ENCODE measurements at regions not wholly inside any gene's neighbourhood (a gene's known extent, or its start where the extent isn't known, plus 50 kb on each side); places are given as distances from the start of the nearest gene placed in this dataset.
"Not testable (repeated sequence)": the region's sequence is repeated elsewhere in the genome, so short reads cannot be mapped to it uniquely, and the experiment has no call there.

- in situ Hi-C loops (cut with HindIII; ENCODE audit: low sequenced_read_pairs): no loop called here
- no peak overlapping the region for H3K4me3 ChIP-seq (ENCODE audit: low read depth, low read length)
- DNase-seq (ENCODE audit: low read depth, low spot score): no peak
- no peak for TF ChIP-seq CTCF (IDR thresholded peaks at IDR 0.05; ENCODE audit: low read depth, low read length)
These were observed 213.6 kb upstream of the FOXK1 start for GRCh38 chr7:4468320-4469102.

GRCh38 chr7:4470246-4470645 is 211.8 kb upstream of the FOXK1 start:
- no peak for DNase-seq (ENCODE audit: low read depth, low spot score)
- TF ChIP-seq CTCF (IDR thresholded peaks at IDR 0.05; ENCODE audit: low read depth, low read length): no peak
- H3K4me3 ChIP-seq (ENCODE audit: low read depth, low read length): no peak overlapping the region
- in situ Hi-C loops (cut with HindIII; ENCODE audit: low sequenced_read_pairs): no loop called here

GRCh38 chr7:4472728-4473127 is 209.4 kb upstream of the FOXK1 start:
- DNase-seq (ENCODE audit: low read depth, low spot score): no peak
- no peak overlapping the region for H3K4me3 ChIP-seq (ENCODE audit: low read depth, low read length)
- in situ Hi-C loops (cut with HindIII; ENCODE audit: low sequenced_read_pairs): no loop called here
- TF ChIP-seq CTCF (IDR thresholded peaks at IDR 0.05; ENCODE audit: low read depth, low read length): no peak

- TF ChIP-seq CTCF (IDR thresholded peaks at IDR 0.05; ENCODE audit: low read depth, low read length): peak; percentile 43
- peak; percentile 31 for DNase-seq (ENCODE audit: low read depth, low spot score)
- H3K4me3 ChIP-seq (ENCODE audit: low read depth, low read length): no peak overlapping the region
- in situ Hi-C loops (cut with HindIII; ENCODE audit: low sequenced_read_pairs): no loop called here
These were observed 202.6 kb upstream of the FOXK1 start for GRCh38 chr7:4479367-4480039.

DNA sequence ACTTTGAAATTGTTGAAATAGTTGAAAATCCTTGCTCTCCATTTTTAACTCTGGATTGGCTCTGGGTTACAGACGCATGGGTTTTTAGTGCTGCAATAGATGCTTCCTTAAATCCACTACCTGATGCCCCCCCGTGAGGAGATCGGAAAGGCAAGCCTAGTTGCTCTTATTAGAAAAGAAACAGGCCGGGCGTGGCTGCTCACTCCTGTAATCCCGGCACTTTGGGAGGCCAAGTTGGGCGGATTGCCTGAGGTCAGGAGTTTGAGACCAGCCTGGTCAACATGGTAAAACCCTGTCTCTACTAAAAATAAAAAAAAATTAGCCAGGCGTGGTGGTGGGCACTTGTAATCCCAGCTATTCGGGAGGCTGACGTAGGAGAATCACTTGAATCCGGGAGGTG is 202.0 kb upstream of the FOXK1 start:
- in situ Hi-C loops (cut with HindIII; ENCODE audit: low sequenced_read_pairs); DNase-seq (ENCODE audit: low read depth, low spot score); H3K4me3 ChIP-seq (ENCODE audit: low read depth, low read length): not testable (repeated sequence)

GRCh38 chr7:4483851-4484250 is 198.2 kb upstream of the FOXK1 start:
- no peak overlapping the region for H3K4me3 ChIP-seq (ENCODE audit: low read depth, low read length)
- TF ChIP-seq CTCF (IDR thresholded peaks at IDR 0.05; ENCODE audit: low read depth, low read length): no peak
- in situ Hi-C loops (cut with HindIII; ENCODE audit: low sequenced_read_pairs): no loop called here
- no peak for DNase-seq (ENCODE audit: low read depth, low spot score)

- TF ChIP-seq CTCF (IDR thresholded peaks at IDR 0.05; ENCODE audit: low read depth, low read length): no peak
- H3K4me3 ChIP-seq (ENCODE audit: low read depth, low read length): no peak overlapping the region
- in situ Hi-C loops (cut with HindIII; ENCODE audit: low sequenced_read_pairs): no loop called here
- no peak for DNase-seq (ENCODE audit: low read depth, low spot score)
These were observed 197.6 kb upstream of the FOXK1 start for GRCh38 chr7:4484545-4484944.
